ENCODE measurements at regions not wholly inside any gene's neighbourhood (a gene's known extent, or its start where the extent isn't known, plus 50 kb on each side); places are given as distances from the start of the nearest gene placed in this dataset.

DNA sequence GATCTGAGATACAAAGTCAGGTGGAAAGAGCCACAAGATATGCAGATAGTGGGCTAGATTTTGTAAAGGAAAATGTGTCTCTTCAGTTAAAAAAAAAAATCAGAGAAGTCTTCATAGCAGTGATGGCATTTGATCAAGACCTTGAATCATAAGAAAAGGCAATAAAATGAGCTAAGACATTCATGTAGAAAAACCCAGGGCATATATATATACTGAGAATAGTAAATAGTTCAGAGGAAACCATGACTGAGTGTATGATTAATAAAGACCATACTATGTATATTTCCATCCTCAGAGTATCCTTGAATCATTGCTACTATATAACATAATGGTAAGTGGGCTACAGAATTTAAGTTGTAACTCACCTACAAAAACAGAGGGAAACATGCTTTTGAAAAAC is 321.7 kb upstream of the NR5A2 start:
- Histone ChIP-seq H3K4me1 (ENCODE audit: control insufficient read depth in 2 of 3, insufficient read depth in 2 of 3, low read depth in 1 of 3, low read length in 3 of 3) (no peaks in the 10 kb centered on the region), H3K9ac (ENCODE audit: low read length in 3 of 3) (no peak overlapping the region), H3K36me3 (ENCODE audit: control insufficient read depth in 2 of 3, insufficient read depth in 3 of 3, low read length in 3 of 3) (no peaks in the 10 kb centered on the region), H3K9me3 (ENCODE audit: control insufficient read depth in 2 of 3, insufficient read depth in 1 of 3, low read length in 3 of 3) (peaks cover 0 to 5% (median 5%) of the 10 kb centered on the region in 3 donors), H3K27me3 (ENCODE audit: control insufficient read depth, insufficient read depth, low read length) (no peaks in the 10 kb centered on the region), H3K4me3 (ENCODE audit: low read length in 3 of 3) (no peak overlapping the region), H3K27ac (ENCODE audit: low read depth in 2 of 2, low read length in 2 of 2) (no peak overlapping the region)
- FAIRE-seq (no peak), DNase-seq (no peak)
- intact Hi-C loops (cut with DNase I): no loop called here
- TF ChIP-seq, protein P1, sequence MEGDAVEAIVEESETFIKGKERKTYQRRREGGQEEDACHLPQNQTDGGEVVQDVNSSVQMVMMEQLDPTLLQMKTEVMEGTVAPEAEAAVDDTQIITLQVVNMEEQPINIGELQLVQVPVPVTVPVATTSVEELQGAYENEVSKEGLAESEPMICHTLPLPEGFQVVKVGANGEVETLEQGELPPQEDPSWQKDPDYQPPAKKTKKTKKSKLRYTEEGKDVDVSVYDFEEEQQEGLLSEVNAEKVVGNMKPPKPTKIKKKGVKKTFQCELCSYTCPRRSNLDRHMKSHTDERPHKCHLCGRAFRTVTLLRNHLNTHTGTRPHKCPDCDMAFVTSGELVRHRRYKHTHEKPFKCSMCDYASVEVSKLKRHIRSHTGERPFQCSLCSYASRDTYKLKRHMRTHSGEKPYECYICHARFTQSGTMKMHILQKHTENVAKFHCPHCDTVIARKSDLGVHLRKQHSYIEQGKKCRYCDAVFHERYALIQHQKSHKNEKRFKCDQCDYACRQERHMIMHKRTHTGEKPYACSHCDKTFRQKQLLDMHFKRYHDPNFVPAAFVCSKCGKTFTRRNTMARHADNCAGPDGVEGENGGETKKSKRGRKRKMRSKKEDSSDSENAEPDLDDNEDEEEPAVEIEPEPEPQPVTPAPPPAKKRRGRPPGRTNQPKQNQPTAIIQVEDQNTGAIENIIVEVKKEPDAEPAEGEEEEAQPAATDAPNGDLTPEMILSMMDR (IDR thresholded peaks at IDR 0.05; ENCODE audit: borderline replicate concordance, extremely low read depth, insufficient read depth): no peak

DNA sequence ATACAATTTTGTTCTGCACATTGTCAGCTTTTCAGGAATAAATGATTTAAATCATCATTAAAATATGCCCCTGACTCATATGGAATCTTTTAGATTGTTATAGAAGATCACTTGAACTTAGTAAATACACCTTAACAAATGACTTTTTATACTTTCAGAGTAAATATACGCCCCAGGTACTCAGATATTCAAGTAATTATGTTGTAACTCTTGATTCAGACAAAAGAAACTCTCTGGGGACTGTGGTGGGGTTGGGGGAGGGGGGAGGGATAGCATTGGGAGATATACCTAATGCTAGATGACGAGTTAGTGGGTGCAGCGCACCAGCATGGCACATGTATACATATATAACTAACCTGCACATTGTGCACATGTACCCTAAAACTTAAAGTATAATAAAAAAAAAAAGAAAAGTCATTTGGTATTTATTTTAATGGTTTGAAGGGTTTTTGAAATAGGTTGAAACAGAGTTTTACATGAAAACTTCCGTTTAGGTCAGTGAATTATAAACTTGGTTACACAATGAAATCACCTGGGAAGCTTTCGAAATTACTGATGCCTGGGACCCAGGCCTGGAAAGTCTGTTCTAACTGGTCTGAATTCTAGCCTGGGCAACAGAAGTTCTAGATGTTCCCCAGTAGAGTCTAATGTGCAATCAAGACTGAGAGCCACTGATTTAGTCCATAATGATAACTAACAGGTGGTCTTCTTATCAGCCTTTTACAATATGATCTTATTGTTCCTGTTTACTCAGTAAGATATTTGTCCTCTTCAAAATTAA is 320.5 kb upstream of the NR5A2 start:
- no peaks in the 10 kb centered on the region for H3K27me3 ChIP-seq (ENCODE audit: control insufficient read depth, insufficient read depth, low read length)
- H3K9me3 ChIP-seq (ENCODE audit: control insufficient read depth in 2 of 3, insufficient read depth in 1 of 3, low read length in 3 of 3): peaks cover 0 to 15% (median 5%) of the 10 kb centered on the region in 3 donors
- H3K4me3 ChIP-seq (ENCODE audit: low read length in 3 of 3): no peak overlapping the region
- DNase-seq: no peak
- intact Hi-C loops (cut with DNase I): no loop called here
- FAIRE-seq: no peak
- no peak overlapping the region for H3K9ac ChIP-seq (ENCODE audit: low read length in 3 of 3)
- H3K4me1 ChIP-seq (ENCODE audit: control insufficient read depth in 2 of 3, insufficient read depth in 2 of 3, low read depth in 1 of 3, low read length in 3 of 3): no peaks in the 10 kb centered on the region
- no peak overlapping the region for H3K27ac ChIP-seq (ENCODE audit: low read depth in 2 of 2, low read length in 2 of 2)
- no peaks in the 10 kb centered on the region for H3K36me3 ChIP-seq (ENCODE audit: control insufficient read depth in 2 of 3, insufficient read depth in 3 of 3, low read length in 3 of 3)
- TF ChIP-seq, protein P1 (IDR thresholded peaks at IDR 0.05; ENCODE audit: borderline replicate concordance, extremely low read depth, insufficient read depth): no peak

DNA sequence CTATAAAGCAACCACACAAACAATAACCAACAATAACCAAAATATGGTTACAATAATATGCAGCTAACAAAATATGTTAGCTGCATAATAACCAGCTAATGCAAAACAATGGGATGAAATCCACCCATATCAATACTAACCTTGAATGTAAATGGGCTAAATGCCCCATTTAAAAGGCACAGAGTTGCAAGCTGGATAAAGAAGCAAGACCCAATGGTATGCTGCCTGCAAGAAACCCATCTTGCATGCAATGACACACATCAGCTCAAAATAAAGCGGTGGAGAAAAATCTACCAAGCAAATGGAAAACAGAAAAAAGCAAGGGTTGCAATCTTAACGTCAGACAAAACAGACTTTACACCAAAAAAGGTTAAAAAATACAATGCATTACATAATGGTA is 316.5 kb upstream of the NR5A2 start:
- H3K36me3 ChIP-seq (ENCODE audit: control insufficient read depth in 2 of 3, insufficient read depth in 3 of 3, low read length in 3 of 3): no peaks in the 10 kb centered on the region
- H3K27me3 ChIP-seq (ENCODE audit: control insufficient read depth, insufficient read depth, low read length): no peaks in the 10 kb centered on the region
- no peak overlapping the region for H3K9ac ChIP-seq (ENCODE audit: low read length in 3 of 3)
- H3K27ac ChIP-seq (ENCODE audit: low read depth in 2 of 2, low read length in 2 of 2): no peak overlapping the region
- H3K4me1 ChIP-seq (ENCODE audit: control insufficient read depth in 2 of 3, insufficient read depth in 2 of 3, low read depth in 1 of 3, low read length in 3 of 3): no peaks in the 10 kb centered on the region
- FAIRE-seq: no peak
- intact Hi-C loops (cut with DNase I): no loop called here
- H3K9me3 ChIP-seq (ENCODE audit: control insufficient read depth in 2 of 3, insufficient read depth in 1 of 3, low read length in 3 of 3): peaks cover 0 to 19% (median 5%) of the 10 kb centered on the region in 3 donors
- TF ChIP-seq, protein P1 (IDR thresholded peaks at IDR 0.05; ENCODE audit: borderline replicate concordance, extremely low read depth, insufficient read depth): no peak
- no peak for DNase-seq
- H3K4me3 ChIP-seq (ENCODE audit: low read length in 3 of 3): no peak overlapping the region

Data from kidney (tissue), 13 donors.